NB4 (cell line): ENCODE measurements at regions not wholly inside any gene's neighbourhood (a gene's known extent, or its start where the extent isn't known, plus 50 kb on each side); places are given as distances from the start of the nearest gene placed in this dataset.

Experiments
- POLR2A ChIP-seq: IDR thresholded peaks from 2 replicates; pipeline ENCODE4 v1.6.1; 2011; ENCODE audit warnings: mild to moderate bottlenecking; ENCODE audit not compliant: insufficient read length; ENCODE audit errors: extremely low read depth
- TF ChIP-seq, protein P1 (sequence below): IDR thresholded peaks from one replicate; pipeline ENCODE4 v1.5.1; 2012; ENCODE audit warnings: low read depth, low read length

DNA sequence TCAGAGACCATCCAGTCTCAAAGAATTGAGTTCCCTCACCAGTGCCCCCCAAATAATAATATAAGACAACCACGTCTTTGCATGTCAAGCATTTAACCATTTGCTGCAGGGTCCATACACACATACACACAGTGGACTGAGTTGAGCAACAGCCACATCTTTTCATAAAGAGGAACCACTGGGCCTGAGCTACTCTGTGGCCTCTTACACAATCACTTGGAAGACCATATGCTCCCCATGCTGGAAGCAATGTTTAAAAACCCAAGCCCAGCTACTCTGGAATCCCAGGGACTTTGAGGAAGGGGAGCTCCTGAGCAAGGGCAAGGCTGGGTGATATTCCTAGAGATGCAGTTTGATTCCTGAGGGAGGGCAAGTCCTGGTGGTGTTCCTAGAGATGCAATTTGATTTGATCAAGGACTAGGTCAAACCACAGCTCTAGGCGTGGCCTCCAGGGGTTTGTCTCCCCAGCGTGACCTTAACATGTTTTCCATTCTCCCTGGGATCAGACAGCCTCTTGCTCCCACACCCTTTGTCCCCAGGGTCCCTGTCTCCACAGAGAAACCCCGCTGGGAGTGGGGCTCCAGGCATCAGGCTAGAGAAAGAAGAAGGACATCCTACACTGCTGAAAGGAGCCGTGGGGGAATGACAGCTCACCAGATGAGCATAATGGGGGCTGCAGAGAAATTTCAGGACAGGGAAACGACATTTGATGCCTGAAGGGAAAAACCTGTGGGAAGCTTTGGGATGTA, 376.2 kb upstream of the MGMT start:
- TF ChIP-seq, protein P1, sequence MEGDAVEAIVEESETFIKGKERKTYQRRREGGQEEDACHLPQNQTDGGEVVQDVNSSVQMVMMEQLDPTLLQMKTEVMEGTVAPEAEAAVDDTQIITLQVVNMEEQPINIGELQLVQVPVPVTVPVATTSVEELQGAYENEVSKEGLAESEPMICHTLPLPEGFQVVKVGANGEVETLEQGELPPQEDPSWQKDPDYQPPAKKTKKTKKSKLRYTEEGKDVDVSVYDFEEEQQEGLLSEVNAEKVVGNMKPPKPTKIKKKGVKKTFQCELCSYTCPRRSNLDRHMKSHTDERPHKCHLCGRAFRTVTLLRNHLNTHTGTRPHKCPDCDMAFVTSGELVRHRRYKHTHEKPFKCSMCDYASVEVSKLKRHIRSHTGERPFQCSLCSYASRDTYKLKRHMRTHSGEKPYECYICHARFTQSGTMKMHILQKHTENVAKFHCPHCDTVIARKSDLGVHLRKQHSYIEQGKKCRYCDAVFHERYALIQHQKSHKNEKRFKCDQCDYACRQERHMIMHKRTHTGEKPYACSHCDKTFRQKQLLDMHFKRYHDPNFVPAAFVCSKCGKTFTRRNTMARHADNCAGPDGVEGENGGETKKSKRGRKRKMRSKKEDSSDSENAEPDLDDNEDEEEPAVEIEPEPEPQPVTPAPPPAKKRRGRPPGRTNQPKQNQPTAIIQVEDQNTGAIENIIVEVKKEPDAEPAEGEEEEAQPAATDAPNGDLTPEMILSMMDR = no peak
- no peak for TF ChIP-seq POLR2A
